HCT116 (cell line): ENCODE measurements at regions not wholly inside any gene's neighbourhood (a gene's known extent, or its start where the extent isn't known, plus 50 kb on each side); places are given as distances from the start of the nearest gene placed in this dataset.

Experiments
- ATAC-seq: fragments of 200-7000 bp; cut with Tn5 transposase; 2 replicates; pipeline ENCODE4 v1.9.1; 2020; ENCODE audit warnings: mild to moderate bottlenecking, moderate library complexity
- BruUV-seq: library from RNA; stranded (reverse); fragments of 400-500 nt; replicated peaks from 2 replicates; lab custom pipeline; 2021; lab: Mats Ljungman, UMichigan
- CTCF ChIA-PET: fragments of 300-600 bp; sonication (Branson Sonifier 250); formaldehyde crosslinking; loops from one replicate; lab custom pipeline; 2021; ENCODE audit warnings: antibody characterized with exemption; lab: Charles Lee
- POLR2A ChIA-PET: fragments of 300-600, 350-600 bp; sonication (Branson Sonifier 250); formaldehyde crosslinking; loops from one replicate; lab custom pipeline; 2021; ENCODE audit warnings: antibody characterized with exemption; lab: Charles Lee
- RAD21 ChIA-PET, 2 experiments: fragments of 300-600 bp; sonication (Branson Sonifier 250); formaldehyde crosslinking; loops; one replicate each; lab custom pipeline; 2023; ENCODE audit warnings: low total read pairs in 2 of 2; ENCODE audit not compliant: uncharacterized antibody in 2 of 2, unreplicated experiment in 2 of 2, low non-redundant PET in 1 of 2; lab: Charles Lee
- DNase-seq: peaks from one replicate; pipeline ENCODE4 v3.0.0-alpha.2; 2010; ENCODE audit warnings: low read depth, low spot score
- H2AFZ ChIP-seq: fragments of 200-600 bp; shearing (Covaris generic), sonication (generic); 2 replicates; pipeline ENCODE4 v1.6.1; 2017; ENCODE audit warnings: low read depth, mixed run types, mixed read lengths, antibody characterized with exemption, low read length; ENCODE audit not compliant: poor library complexity, severe bottlenecking
- H3K27ac ChIP-seq: 2 replicates; pipeline ENCODE4 v1.5.1; 2012; ENCODE audit warnings: low read depth, low read length
- H3K27me3 ChIP-seq: fragments of 200-600 bp; sonication (generic); 2 replicates; pipeline ENCODE4 v1.6.1; 2016; ENCODE audit warnings: mixed run types, low read length, mixed read lengths; ENCODE audit not compliant: insufficient read depth
- H3K36me3 ChIP-seq, 2 experiments: fragments of 200-500 bp in 1 of 2; fragments of 200-600 bp in 1 of 2; sonication (Bioruptor generic) in 1 of 2; sonication (generic) in 1 of 2; 2 replicates each; pipeline versions ENCODE4 v1.5.1 to v1.6.1; 2014 to 2016; ENCODE audit warnings: low read length in 2 of 2, inconsistent platforms in 1 of 2, mixed read lengths in 1 of 2, mixed run types in 1 of 2; ENCODE audit not compliant: insufficient read depth in 2 of 2, control insufficient read depth in 1 of 2
- H3K4me1 ChIP-seq, 2 experiments: fragments of 200-600 bp in 1 of 2; sonication (generic) in 1 of 2; 2 replicates each; pipeline versions ENCODE4 v1.5.1 to v1.6.1; 2012 to 2017; ENCODE audit warnings: low read length in 2 of 2, inconsistent platforms in 1 of 2, mild to moderate bottlenecking in 1 of 2, mixed read lengths in 1 of 2, mixed run types in 1 of 2, moderate library complexity in 1 of 2; ENCODE audit not compliant: insufficient read depth in 2 of 2, control insufficient read depth in 1 of 2
- H3K4me2 ChIP-seq: fragments of 200-600 bp; sonication (generic); 2 replicates; pipeline ENCODE4 v1.6.1; 2017; ENCODE audit warnings: mixed run types, low read length, mixed read lengths
- H3K4me3 ChIP-seq, 2 experiments: fragments of 200-600 bp in 1 of 2; sonication (generic) in 1 of 2; replicated peaks in 1 of 2; 2 replicates each; pipeline ENCODE4 v1.5.1; 2011 to 2016; ENCODE audit warnings: low read length in 2 of 2, control low read depth in 1 of 2, low read depth in 1 of 2, mild to moderate bottlenecking in 1 of 2, mixed read lengths in 1 of 2, mixed run types in 1 of 2
- H3K79me2 ChIP-seq: fragments of 200-600 bp; sonication (generic); 2 replicates; pipeline ENCODE4 v1.6.1; 2017; ENCODE audit warnings: mild to moderate bottlenecking, mixed run types, low read length, moderate library complexity, mixed read lengths; ENCODE audit not compliant: insufficient read depth
- H3K9ac ChIP-seq: fragments of 200-600 bp; sonication (generic); 2 replicates; pipeline ENCODE4 v1.6.1; 2016; ENCODE audit warnings: low read length, mixed read lengths
- H3K9me2 ChIP-seq: fragments of 200-600 bp; sonication (generic), shearing (Covaris generic); 2 replicates; pipeline ENCODE4 v1.6.1; 2017; ENCODE audit warnings: mixed run types, mild to moderate bottlenecking, moderate library complexity; ENCODE audit not compliant: insufficient read depth
- H3K9me3 ChIP-seq, 2 experiments: fragments of 200-500 bp in 1 of 2; fragments of 200-600 bp in 1 of 2; sonication (Bioruptor generic) in 1 of 2; sonication (generic) in 1 of 2; 2 replicates each; pipeline ENCODE4 v1.6.1; 2014 to 2017; ENCODE audit warnings: low read length in 2 of 2, mixed read lengths in 2 of 2, inconsistent platforms in 1 of 2, low read depth in 1 of 2, mild to moderate bottlenecking in 1 of 2, mixed run types in 1 of 2, moderate library complexity in 1 of 2; ENCODE audit not compliant: control insufficient read depth in 1 of 2, insufficient read depth in 1 of 2
- H4K20me1 ChIP-seq: fragments of 200-600 bp; sonication (generic), shearing (Covaris generic); 2 replicates; pipeline ENCODE4 v1.6.1; 2017; ENCODE audit warnings: mixed run types, mild to moderate bottlenecking, moderate library complexity; ENCODE audit not compliant: insufficient read depth
- CBX3 ChIP-seq: IDR thresholded peaks from 2 replicates; pipeline ENCODE4 v1.6.1; 2012; ENCODE audit warnings: low read depth
- ELF1 ChIP-seq: IDR thresholded peaks from 2 replicates; pipeline ENCODE4 v1.6.1; 2012; ENCODE audit warnings: low read depth, borderline replicate concordance
- EZH2 ChIP-seq: fragments of 200-600 bp; sonication (generic); IDR thresholded peaks from 2 replicates; pipeline ENCODE4 v1.6.1; 2017; ENCODE audit warnings: antibody characterized with exemption, mixed run types
- EZH2phosphoT487 ChIP-seq: fragments of 200-600 bp; IDR thresholded peaks from 2 replicates; pipeline ENCODE4 v1.6.1; 2018; ENCODE audit warnings: antibody characterized with exemption, borderline replicate concordance
- FOSL1 ChIP-seq: IDR thresholded peaks from 2 replicates; pipeline ENCODE4 v1.6.1; 2012; ENCODE audit warnings: low read depth
- JUND ChIP-seq: IDR thresholded peaks from 2 replicates; pipeline ENCODE4 v1.6.1; 2012
- POLR2A ChIP-seq: IDR thresholded peaks from 2 replicates; pipeline ENCODE4 v1.7.0; 2011; ENCODE audit warnings: borderline replicate concordance; ENCODE audit not compliant: insufficient read depth, insufficient read length; ENCODE audit errors: extremely low read depth
- POLR2AphosphoS5 ChIP-seq: IDR thresholded peaks from 2 replicates; pipeline ENCODE4 v1.6.1; 2011; ENCODE audit warnings: mild to moderate bottlenecking, low read depth, low read length, moderate library complexity
- RAD21 ChIP-seq: IDR thresholded peaks from 2 replicates; pipeline ENCODE4 v1.6.1; 2012; ENCODE audit warnings: low read depth, mild to moderate bottlenecking
- SIN3A ChIP-seq: IDR thresholded peaks from 2 replicates; pipeline ENCODE4 v1.6.1; 2012; ENCODE audit warnings: low read depth
- SP1 ChIP-seq: IDR thresholded peaks from 2 replicates; pipeline ENCODE4 v1.6.1; 2012; ENCODE audit warnings: low read depth
- SRF ChIP-seq: IDR thresholded peaks from 2 replicates; pipeline ENCODE4 v1.6.1; 2012; ENCODE audit warnings: low read depth
- TCF7L2 ChIP-seq: IDR thresholded peaks from 2 replicates; pipeline ENCODE4 v1.7.0; 2011; ENCODE audit warnings: borderline replicate concordance, inconsistent platforms; ENCODE audit not compliant: insufficient read depth, insufficient read length; ENCODE audit errors: extremely low read depth
- YY1 ChIP-seq: IDR thresholded peaks from 2 replicates; pipeline ENCODE4 v1.6.1; 2011; ENCODE audit warnings: low read length, low read depth, moderate library complexity, mild to moderate bottlenecking; ENCODE audit not compliant: insufficient replicate concordance; ENCODE audit errors: extremely low read depth
- ZFX ChIP-seq: fragments of 450-650 bp; IDR thresholded peaks from 2 replicates; pipeline ENCODE4 v1.6.1; 2017
- ZNF274 ChIP-seq: fragments of 200-500 bp; sonication (Bioruptor generic); IDR thresholded peaks from 2 replicates; pipeline ENCODE4 v1.6.1; 2014; ENCODE audit warnings: mild to moderate bottlenecking, low read depth, low read length, inconsistent platforms
- intact Hi-C: fragments of 100-400 bp; cut with micrococcal nuclease; formaldehyde crosslinking; loops from 2 replicates; pipeline ENCODE4 v1.10.0; 2022
- TF ChIP-seq, protein P1 (sequence below): IDR thresholded peaks from 2 replicates; pipeline ENCODE4 v1.6.1; 2012; ENCODE audit warnings: low read depth
- TF ChIP-seq, protein P2 (sequence below): IDR thresholded peaks from 2 replicates; pipeline ENCODE4 v1.6.1; 2012

DNA sequence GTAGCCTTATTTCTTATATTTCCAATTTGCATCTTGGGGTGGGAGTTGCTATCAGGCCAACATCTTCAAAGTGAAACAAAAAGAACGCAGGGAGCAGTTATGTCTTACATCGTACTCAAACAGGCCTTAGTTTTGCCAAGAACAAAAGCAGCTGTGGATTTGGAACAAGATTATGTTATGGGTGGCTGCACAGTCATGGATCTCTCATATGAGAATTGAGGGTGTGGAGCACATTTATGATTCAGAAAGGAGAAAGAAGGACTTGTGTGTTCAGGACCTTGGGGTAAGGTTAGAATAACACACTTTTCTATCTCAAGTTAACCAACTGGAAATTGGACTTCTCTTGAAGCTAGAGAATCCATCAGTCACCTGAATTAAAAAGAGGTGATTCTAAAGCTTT, 259.9 kb downstream of the FOXA2 start (continued):
- TF ChIP-seq, protein P1, sequence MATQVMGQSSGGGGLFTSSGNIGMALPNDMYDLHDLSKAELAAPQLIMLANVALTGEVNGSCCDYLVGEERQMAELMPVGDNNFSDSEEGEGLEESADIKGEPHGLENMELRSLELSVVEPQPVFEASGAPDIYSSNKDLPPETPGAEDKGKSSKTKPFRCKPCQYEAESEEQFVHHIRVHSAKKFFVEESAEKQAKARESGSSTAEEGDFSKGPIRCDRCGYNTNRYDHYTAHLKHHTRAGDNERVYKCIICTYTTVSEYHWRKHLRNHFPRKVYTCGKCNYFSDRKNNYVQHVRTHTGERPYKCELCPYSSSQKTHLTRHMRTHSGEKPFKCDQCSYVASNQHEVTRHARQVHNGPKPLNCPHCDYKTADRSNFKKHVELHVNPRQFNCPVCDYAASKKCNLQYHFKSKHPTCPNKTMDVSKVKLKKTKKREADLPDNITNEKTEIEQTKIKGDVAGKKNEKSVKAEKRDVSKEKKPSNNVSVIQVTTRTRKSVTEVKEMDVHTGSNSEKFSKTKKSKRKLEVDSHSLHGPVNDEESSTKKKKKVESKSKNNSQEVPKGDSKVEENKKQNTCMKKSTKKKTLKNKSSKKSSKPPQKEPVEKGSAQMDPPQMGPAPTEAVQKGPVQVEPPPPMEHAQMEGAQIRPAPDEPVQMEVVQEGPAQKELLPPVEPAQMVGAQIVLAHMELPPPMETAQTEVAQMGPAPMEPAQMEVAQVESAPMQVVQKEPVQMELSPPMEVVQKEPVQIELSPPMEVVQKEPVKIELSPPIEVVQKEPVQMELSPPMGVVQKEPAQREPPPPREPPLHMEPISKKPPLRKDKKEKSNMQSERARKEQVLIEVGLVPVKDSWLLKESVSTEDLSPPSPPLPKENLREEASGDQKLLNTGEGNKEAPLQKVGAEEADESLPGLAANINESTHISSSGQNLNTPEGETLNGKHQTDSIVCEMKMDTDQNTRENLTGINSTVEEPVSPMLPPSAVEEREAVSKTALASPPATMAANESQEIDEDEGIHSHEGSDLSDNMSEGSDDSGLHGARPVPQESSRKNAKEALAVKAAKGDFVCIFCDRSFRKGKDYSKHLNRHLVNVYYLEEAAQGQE, result no peak

DNA sequence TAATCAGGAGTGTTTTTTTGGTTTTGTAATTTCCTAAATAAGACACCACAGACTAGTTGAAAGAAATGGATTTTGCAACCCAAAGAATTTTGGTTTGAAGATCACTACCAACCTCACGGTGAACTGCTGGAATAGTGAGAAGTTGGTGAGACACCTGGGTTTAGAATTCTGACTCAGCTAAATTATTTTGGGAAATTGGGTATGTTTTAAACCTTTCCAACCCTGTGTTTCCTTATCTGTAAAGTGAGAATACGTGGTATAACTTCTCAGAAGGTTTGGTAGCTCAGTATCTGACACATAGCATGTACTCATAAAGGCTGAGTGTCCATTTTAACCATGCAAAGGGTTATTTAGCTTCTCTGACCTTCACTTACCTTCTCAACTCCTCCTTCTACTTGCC, 261.9 kb downstream of the FOXA2 start:
- no peak overlapping the region for H3K4me3 ChIP-seq
- no peak overlapping the region for H2AFZ ChIP-seq
- TF ChIP-seq SIN3A (no peak), ZNF274 (no peak), RAD21 (no peak), YY1 (no peak), JUND (no peak), CBX3 (no peak), ELF1 (no peak), TCF7L2 (no peak), SP1 (no peak), FOSL1 (no peak), ZFX (no peak), SRF (no peak), EZH2phosphoT487 (no peak), POLR2A (no peak), EZH2 (no peak), POLR2AphosphoS5 (no peak)
- TF ChIP-seq, protein P2, sequence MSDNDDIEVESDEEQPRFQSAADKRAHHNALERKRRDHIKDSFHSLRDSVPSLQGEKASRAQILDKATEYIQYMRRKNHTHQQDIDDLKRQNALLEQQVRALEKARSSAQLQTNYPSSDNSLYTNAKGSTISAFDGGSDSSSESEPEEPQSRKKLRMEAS, result no peak
- TF ChIP-seq, protein P1, result no peak
- H3K79me2 ChIP-seq, result no peaks in the 10 kb centered on the region
- H3K27me3 ChIP-seq, result peaks cover 35% of the 10 kb centered on the region; the same call in 1 of the 2 replicates
- no peaks in the 10 kb centered on the region for H3K4me1 ChIP-seq
- no peak overlapping the region for H3K4me2 ChIP-seq
- POLR2A ChIA-PET, result no interaction called here
- no peaks in the 10 kb centered on the region for H3K9me3 ChIP-seq
- CTCF ChIA-PET, result interaction anchor here (0.8 to 1.2 kb wide), 2 partner anchors 9 to 16 kb away, joined by 3 to 4 read pairs; no protein-coding TSS in a partner anchor
- no peaks in the 10 kb centered on the region for H3K36me3 ChIP-seq
- ATAC-seq (no peak), DNase-seq (no peak)
- no peak overlapping the region for H3K9ac ChIP-seq
- RAD21 ChIA-PET, result no interaction called here
- no peaks in the 10 kb centered on the region for H4K20me1 ChIP-seq
- no peak overlapping the region for H3K27ac ChIP-seq
- no TSS peak for BruUV-seq
- intact Hi-C loops, result no loop called here
- no peaks in the 10 kb centered on the region for H3K9me2 ChIP-seq
